Progenitor cell of endocrine pancreas (in vitro differentiated cells): ENCODE measurements at regions not wholly inside any gene's neighbourhood (a gene's known extent, or its start where the extent isn't known, plus 50 kb on each side); places are given as distances from the start of the nearest gene placed in this dataset.
"Not testable (repeated sequence)": the region's sequence is repeated elsewhere in the genome, so short reads cannot be mapped to it uniquely, and the experiment has no call there.

Experiments used
- DNase-seq: peaks from one replicate; pipeline ENCODE4 v3.0.0; 2021; ENCODE audit warnings: low spot score; ENCODE audit not compliant: unreplicated experiment
- H3K27ac Mint-ChIP-seq: 2 replicates; pipeline ENCODE4 v1.8.0; 2021; ENCODE audit warnings: mild to moderate bottlenecking, moderate library complexity, mixed read lengths
- H3K27me3 Mint-ChIP-seq: 2 replicates; pipeline ENCODE4 v1.8.0; 2021; ENCODE audit warnings: mixed read lengths
- H3K36me3 Mint-ChIP-seq: 2 replicates; pipeline ENCODE4 v1.8.0; 2022; ENCODE audit warnings: mixed read lengths; ENCODE audit not compliant: insufficient read depth
- H3K4me1 Mint-ChIP-seq: 2 replicates; pipeline ENCODE4 v1.8.0; 2021; ENCODE audit warnings: low read depth, mixed read lengths
- H3K4me3 Mint-ChIP-seq: 2 replicates; pipeline ENCODE4 v1.8.0; 2021; ENCODE audit warnings: low read depth, mild to moderate bottlenecking, moderate library complexity, mixed read lengths
- H3K9me3 Mint-ChIP-seq: 2 replicates; pipeline ENCODE4 v1.8.0; 2021; ENCODE audit warnings: low read depth, mixed read lengths
- TF ChIP-seq, protein P1 (sequence below): fragments of 200-600 bp; sonication (generic); IDR thresholded peaks from one replicate; pipeline ENCODE4 v1.5.0; 2021; ENCODE audit warnings: antibody characterized with exemption, mild to moderate bottlenecking; ENCODE audit not compliant: unreplicated experiment

DNA sequence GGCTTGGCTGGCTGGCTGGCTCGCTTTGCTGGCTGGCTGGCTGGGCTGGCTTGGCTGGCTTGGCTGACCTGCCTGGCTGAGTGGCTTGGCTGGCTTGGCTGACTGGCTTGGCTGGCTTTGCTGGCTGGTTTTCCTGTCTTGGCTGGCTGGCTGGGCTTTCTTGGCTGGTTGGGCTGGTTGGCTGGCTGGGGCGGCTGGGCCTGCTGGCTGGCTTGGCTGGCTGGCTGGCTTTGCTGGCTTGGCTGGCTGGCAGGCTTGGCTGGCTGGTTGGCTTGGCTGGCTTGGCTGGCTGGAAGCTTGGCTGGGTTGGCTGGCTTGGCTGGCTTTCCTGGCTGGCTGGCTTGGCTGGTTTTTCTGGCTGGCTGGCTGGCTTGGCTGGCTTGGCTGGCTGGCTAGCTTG lies 435.6 kb downstream of the GOLGA6L6 start:
- Mint-ChIP-seq H3K27ac (no peak overlapping the region), H3K9me3 (no peaks in the 10 kb centered on the region), H3K4me3 (no peak overlapping the region), H3K36me3 (no peaks in the 10 kb centered on the region), H3K27me3 (no peaks in the 10 kb centered on the region), H3K4me1 (no peaks in the 10 kb centered on the region)
- DNase-seq, result no peak
- TF ChIP-seq, protein P1, sequence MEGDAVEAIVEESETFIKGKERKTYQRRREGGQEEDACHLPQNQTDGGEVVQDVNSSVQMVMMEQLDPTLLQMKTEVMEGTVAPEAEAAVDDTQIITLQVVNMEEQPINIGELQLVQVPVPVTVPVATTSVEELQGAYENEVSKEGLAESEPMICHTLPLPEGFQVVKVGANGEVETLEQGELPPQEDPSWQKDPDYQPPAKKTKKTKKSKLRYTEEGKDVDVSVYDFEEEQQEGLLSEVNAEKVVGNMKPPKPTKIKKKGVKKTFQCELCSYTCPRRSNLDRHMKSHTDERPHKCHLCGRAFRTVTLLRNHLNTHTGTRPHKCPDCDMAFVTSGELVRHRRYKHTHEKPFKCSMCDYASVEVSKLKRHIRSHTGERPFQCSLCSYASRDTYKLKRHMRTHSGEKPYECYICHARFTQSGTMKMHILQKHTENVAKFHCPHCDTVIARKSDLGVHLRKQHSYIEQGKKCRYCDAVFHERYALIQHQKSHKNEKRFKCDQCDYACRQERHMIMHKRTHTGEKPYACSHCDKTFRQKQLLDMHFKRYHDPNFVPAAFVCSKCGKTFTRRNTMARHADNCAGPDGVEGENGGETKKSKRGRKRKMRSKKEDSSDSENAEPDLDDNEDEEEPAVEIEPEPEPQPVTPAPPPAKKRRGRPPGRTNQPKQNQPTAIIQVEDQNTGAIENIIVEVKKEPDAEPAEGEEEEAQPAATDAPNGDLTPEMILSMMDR, result no peak

DNA sequence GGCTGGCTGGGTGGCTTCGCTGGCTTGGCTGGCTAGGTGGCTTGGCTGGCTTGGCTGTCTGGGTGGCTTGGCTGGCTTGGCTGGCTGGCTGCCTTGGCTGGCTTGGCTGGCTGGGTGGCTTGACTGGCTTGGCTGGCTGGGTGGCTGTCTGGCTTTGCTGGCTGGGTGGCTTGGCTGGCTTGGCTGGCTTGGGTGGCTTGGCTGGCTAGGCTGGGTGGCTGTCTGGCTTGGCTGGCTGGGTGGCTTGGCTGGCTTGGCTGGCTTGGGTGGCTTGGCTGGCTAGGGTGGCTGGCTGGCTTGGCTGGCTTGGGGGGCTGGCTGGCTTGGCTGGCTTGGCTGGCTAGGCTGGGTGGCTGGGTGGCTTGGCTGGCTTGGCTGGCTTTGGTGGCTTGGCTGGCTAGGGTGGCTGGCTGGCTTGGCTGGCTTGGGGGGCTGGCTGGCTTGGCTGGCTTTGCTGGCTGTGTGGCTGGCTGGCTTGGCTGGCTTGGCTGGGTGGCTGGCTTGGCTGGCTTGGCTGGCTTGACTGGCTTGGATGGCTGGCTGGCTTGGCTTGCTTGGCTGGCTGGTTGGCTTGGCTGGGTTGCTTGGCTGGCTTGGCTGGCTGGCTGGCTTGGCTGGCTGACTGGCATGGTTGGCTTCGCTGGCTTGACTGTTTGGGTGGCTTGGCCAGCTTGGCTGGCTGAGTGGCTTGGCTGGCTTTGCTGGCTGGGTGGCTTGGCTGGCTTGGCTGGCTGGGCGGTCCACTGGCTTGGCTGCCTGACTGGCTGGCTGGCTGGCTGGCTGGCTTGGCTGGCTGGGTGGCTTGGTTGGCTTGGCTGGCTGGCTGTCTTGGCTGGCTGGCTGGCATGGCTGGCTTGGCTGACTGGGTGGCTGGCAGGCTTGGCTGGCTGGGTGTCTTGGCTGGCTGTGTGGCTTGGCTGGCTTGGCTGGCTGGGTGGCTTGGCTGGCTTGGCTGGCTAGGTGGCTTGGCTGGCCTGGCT lies 436.3 kb downstream of the GOLGA6L6 start:
- not testable (repeated sequence) for H3K36me3 Mint-ChIP-seq, H3K9me3 Mint-ChIP-seq, H3K4me3 Mint-ChIP-seq, H3K27ac Mint-ChIP-seq, H3K27me3 Mint-ChIP-seq, H3K4me1 Mint-ChIP-seq, DNase-seq

DNA sequence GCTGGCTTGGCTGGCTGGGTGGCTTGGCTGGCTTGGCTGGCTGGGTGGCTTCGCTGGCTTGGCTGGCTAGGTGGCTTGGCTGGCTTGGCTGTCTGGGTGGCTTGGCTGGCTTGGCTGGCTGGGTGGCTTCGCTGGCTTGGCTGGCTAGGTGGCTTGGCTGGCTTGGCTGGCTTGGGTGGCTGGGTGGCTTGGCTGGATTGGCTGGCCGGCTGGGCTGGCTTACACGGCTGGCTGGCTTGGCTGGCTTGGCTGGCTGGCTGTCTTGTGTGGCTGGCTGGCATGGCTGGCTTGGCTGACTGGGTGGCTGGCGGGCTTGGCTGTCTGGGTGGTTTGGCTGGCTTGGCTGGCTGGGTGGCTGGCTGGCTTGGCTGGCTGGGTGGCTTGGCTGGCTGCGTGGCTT lies 437.0 kb downstream of the GOLGA6L6 start:
- not testable (repeated sequence) for H3K27me3 Mint-ChIP-seq, H3K27ac Mint-ChIP-seq, H3K9me3 Mint-ChIP-seq, H3K4me3 Mint-ChIP-seq, H3K36me3 Mint-ChIP-seq, H3K4me1 Mint-ChIP-seq
- DNase-seq, result peak; percentile 32

DNA sequence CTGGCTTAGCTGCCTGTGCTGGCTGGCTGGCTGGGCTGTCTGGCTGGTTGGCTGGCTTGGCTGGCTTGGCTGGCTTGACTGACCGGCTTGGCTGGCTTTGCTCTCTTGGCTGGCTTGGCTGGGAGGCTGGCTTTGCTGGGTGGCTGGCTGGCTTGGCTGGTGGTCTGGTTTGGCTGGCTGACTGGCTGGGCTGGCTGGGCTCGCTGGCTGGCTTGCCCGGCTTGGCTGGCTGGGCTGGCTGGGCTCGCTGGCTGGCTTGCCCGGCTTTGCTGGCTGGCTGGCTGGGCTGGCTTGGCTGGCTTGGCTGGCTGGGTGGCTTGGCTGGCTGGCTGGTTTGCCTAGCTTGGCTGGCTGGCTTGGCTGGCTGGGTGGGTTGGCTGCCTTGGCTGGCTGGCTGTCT lies 438.7 kb downstream of the GOLGA6L6 start:
- H3K9me3 Mint-ChIP-seq, H3K36me3 Mint-ChIP-seq, H3K27ac Mint-ChIP-seq, H3K27me3 Mint-ChIP-seq, H3K4me3 Mint-ChIP-seq, H3K4me1 Mint-ChIP-seq: not testable (repeated sequence)
- DNase-seq, result peak; percentile 45

DNA sequence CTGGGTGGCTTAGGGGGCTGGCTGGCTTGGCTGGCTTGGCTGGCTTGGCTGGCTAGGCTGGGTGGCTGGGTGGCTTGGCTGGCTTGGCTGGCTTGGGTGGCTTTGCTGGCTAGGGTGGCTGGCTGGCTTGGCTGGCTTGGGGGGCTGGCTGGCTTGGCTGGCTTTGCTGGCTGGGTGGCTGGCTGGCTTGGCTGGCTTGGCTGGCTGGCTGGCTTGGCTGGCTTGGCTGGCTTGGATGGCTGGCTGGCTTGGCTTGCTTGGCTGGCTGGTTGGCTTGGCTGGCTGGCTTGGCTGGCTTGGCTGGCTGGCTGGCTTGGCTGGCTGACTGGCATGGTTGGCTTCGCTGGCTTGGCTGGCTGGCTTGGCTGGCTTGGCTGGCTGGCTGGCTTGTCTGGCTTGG lies 439.4 kb downstream of the GOLGA6L6 start:
- not testable (repeated sequence) for H3K4me1 Mint-ChIP-seq, H3K27me3 Mint-ChIP-seq, H3K9me3 Mint-ChIP-seq, H3K27ac Mint-ChIP-seq, H3K4me3 Mint-ChIP-seq, H3K36me3 Mint-ChIP-seq
- DNase-seq, result peak; percentile 27

DNA sequence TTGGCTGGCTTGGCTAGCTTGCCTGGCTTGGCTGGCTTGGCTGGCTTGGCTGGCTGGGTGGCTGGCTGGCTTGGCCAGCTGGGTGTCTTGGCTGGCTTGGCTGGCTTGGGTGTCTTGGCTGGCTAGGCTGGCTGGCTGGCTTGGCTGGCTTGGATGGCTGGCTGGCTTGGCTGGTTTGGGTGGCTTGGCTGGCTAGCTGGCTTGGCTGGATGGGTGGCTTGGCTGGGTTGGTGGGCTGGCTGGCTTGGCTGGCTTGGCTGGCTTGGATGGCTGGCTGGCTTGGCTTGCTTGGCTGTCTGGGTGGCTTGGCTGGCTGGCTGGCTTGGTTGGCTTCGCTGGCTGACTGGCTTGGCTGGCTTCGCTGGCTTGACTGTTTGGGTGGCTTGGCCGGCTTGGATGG lies 440.3 kb downstream of the GOLGA6L6 start:
- not testable (repeated sequence) for H3K36me3 Mint-ChIP-seq, DNase-seq, H3K27me3 Mint-ChIP-seq, H3K4me1 Mint-ChIP-seq, H3K9me3 Mint-ChIP-seq, H3K27ac Mint-ChIP-seq, H3K4me3 Mint-ChIP-seq

DNA sequence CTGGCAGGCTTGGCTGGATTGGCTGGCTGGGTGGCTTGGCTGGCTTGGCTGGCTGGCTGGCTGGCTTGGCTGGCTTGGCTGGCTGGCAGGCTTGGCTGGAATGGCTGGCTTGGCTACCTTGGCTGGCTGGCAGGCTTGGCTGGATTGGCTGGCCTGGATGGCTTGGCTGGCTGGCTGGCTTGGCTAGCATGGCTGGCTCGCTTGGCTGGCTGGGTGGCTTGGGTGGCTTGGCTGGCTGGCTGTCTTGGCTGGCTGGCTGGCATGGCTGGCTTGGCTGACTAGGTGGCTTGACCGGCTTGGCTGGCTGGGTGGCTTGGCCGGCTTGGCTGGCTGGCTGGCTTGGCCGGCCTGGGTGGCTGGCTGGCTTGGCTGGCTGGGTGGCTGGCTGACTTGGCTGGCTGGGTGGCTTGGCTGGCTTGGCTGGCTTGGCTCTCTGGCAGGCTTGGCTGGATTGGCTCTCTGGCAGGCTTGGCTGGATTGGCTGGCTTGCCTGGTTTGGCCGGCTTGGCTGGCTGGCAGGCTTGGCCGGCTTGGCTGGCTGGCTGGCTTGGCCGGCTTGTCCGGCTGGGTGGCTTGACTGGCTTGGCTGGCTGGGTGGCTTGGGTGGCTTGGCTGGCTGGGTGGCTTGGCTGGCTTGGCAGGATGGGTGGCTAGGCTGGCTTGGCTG lies 440.9 kb downstream of the GOLGA6L6 start:
- H3K4me3 Mint-ChIP-seq, result not testable (repeated sequence)

DNA sequence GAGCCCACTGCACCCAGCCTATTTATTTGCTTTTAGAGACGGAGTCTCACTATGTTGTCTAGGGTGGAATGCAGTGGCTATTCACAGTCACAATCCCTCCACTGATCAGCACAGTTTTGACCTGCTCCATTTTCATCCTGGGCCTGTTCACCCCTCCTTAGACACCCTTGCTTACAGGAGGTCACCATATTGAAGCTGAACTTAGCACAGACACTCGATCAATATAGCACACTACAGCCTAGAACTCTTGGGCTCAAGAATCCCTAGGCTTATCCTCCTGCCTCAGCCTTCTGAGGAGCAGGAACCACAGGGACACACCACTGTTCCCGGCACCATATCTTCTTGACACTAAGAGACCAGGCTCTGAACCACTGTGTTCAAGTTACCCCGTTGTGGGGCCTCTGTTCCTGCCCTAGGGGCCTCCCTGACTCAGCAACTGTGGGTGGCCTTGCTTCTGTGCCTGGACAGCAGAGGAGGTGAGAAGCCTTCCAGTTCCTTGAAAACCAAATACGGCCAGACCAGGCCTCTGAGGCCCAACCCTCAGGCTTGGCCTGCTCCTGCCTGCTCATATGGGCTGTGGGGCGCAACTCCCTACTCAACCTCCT lies 445.8 kb downstream of the GOLGA6L6 start:
- not testable (repeated sequence) for H3K27ac Mint-ChIP-seq, H3K27me3 Mint-ChIP-seq, H3K9me3 Mint-ChIP-seq, H3K36me3 Mint-ChIP-seq, H3K4me3 Mint-ChIP-seq, H3K4me1 Mint-ChIP-seq, DNase-seq

More for the DNA sequence above, 440.9 kb downstream of the GOLGA6L6 start:
- H3K4me1 Mint-ChIP-seq, H3K36me3 Mint-ChIP-seq, H3K9me3 Mint-ChIP-seq, H3K27ac Mint-ChIP-seq, H3K27me3 Mint-ChIP-seq, DNase-seq: not testable (repeated sequence)

DNA sequence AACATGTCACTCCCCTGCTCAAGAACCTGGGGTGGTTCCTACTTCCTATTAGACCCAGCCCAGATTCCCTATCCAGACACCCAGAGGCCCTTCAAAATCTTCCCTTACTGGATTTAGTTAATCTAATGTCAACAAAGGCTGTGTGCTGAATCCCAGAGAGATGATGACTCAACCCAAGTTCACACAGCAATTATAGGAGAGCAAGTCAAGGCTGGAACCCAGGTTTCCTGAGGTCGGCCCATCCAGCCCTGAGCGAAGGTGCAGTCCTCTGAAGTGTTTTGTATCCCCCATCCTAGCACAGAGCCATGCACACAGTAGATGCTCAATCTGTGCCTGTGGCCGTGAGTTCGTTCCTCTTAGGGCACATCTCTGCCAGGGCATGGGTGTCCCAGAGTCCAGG lies 452.1 kb downstream of the GOLGA6L6 start:
- not testable (repeated sequence) for H3K27me3 Mint-ChIP-seq, H3K27ac Mint-ChIP-seq, H3K36me3 Mint-ChIP-seq, H3K9me3 Mint-ChIP-seq, H3K4me1 Mint-ChIP-seq, DNase-seq, H3K4me3 Mint-ChIP-seq

DNA sequence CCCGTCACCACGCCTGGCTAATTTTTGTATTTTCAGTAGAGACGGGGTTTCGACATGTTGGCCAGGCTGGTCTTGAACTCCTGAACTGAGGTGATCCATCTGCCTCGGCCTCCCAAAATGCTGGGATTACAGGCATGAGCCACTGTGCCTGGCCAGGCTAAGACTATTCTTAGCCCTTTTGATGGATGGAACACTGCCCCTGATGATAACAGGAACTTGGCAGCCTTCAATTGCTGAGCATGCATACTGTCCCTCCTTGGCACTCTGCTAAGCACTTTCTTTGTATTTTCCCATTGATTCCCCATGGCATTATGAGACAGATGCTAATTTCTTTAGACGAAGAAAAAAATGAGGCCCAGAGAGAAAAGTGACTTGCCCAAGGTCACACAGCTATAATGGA lies 457.6 kb downstream of the GOLGA6L6 start:
- H3K4me3 Mint-ChIP-seq, H3K9me3 Mint-ChIP-seq, H3K36me3 Mint-ChIP-seq, DNase-seq, H3K4me1 Mint-ChIP-seq, H3K27me3 Mint-ChIP-seq, H3K27ac Mint-ChIP-seq: not testable (repeated sequence)

DNA sequence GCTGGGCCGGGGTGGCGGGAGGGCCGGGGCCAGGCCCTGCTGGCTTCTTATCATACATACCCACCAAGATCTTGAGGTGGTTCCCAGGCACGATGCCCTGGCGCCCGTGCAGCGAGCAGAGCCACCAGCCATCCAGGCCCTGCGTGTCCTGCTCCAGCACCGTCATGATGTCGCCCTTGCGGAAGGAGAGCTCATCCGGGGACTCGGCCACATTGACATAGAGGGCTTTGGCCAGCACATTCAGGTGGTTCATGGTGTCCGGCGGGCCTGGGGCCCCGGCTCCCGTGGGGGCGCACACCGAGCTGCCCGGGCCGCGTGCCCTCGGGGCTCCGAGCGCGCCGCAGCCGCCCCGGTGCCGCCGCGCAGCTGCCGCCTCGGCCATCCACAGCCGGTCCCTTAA lies 467.5 kb downstream of the GOLGA6L6 start:
- H3K4me3 Mint-ChIP-seq, DNase-seq, H3K36me3 Mint-ChIP-seq, H3K27me3 Mint-ChIP-seq, H3K9me3 Mint-ChIP-seq, H3K4me1 Mint-ChIP-seq, H3K27ac Mint-ChIP-seq: not testable (repeated sequence)

DNA sequence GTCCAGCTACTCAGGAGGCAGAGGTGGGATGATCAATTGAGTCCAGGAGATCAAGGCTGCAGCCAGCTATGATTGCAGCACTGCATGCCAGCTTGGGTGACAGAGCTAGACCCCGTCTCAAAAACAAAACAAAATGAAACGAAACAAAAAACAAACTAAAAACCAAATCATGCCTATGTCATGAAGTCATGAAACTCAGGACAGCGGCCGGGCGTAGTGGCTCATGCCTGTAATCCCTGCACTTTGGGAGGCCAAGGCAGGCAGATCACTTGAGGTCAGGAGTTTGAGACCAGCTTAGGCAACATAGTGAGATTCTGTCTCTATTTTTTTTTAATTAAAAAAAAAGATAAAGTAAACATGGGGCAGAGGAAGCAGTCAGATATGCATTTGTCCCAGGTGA lies 472.6 kb downstream of the GOLGA6L6 start:
- not testable (repeated sequence) for H3K4me3 Mint-ChIP-seq

More for the DNA sequence above, 472.6 kb downstream of the GOLGA6L6 start:
- H3K4me1 Mint-ChIP-seq, H3K27ac Mint-ChIP-seq, H3K9me3 Mint-ChIP-seq, H3K27me3 Mint-ChIP-seq, H3K36me3 Mint-ChIP-seq, DNase-seq: not testable (repeated sequence)
